GM18951 (cell line): ENCODE measurements at regions not wholly inside any gene's neighbourhood (a gene's known extent, or its start where the extent isn't known, plus 50 kb on each side); places are given as distances from the start of the nearest gene placed in this dataset.

Experiments
- POLR2A ChIP-seq: IDR thresholded peaks from 4 replicates; pipeline ENCODE4 v1.6.1; 2011; ENCODE audit warnings: mild to moderate bottlenecking; ENCODE audit not compliant: insufficient read length, insufficient read depth; ENCODE audit errors: extremely low read depth
- in situ Hi-C: fragments of 300-500 bp; cut with MboI; formaldehyde crosslinking; loops from one replicate; pipeline ENCODE4 v1.12.0; 2022; ENCODE audit warnings: low sequenced_read_pairs, mixed read lengths, inconsistent platforms; ENCODE audit not compliant: unreplicated experiment

- no peak for TF ChIP-seq POLR2A
- in situ Hi-C loops = no loop called here
Observed at GRCh38 chr11:111099028-111099713, 146.4 kb upstream of the POU2AF2 start.

- in situ Hi-C loops = no loop called here
- no peak for TF ChIP-seq POLR2A
Observed at GRCh38 chr11:111098091-111098490, 147.4 kb upstream of the POU2AF2 start.

- no peak for TF ChIP-seq POLR2A
- in situ Hi-C loops = no loop called here
Observed at GRCh38 chr11:111097191-111097590, 148.3 kb upstream of the POU2AF2 start.

- TF ChIP-seq POLR2A = no peak
Observed at GRCh38 chr11:111095327-111095726, 150.2 kb upstream of the POU2AF2 start.

GRCh38 chr11:111093061-111093460 is 152.5 kb upstream of the POU2AF2 start:
- no peak for TF ChIP-seq POLR2A
- in situ Hi-C loops = no loop called here

More at GRCh38 chr11:111095327-111095726, 150.2 kb upstream of the POU2AF2 start:
- in situ Hi-C loops = no loop called here

- in situ Hi-C loops = no loop called here
- no peak for TF ChIP-seq POLR2A
Observed at GRCh38 chr11:111091321-111091938, 154.1 kb upstream of the POU2AF2 start.

GRCh38 chr11:111089759-111090158 is 155.8 kb upstream of the POU2AF2 start:
- in situ Hi-C loops = no loop called here
- no peak for TF ChIP-seq POLR2A

GRCh38 chr11:111088847-111089355 is 156.6 kb upstream of the POU2AF2 start:
- no peak for TF ChIP-seq POLR2A
- in situ Hi-C loops = no loop called here

- no peak for TF ChIP-seq POLR2A
Observed at GRCh38 chr11:111086058-111086457, 159.5 kb upstream of the POU2AF2 start.

GRCh38 chr11:111082664-111083063 is 162.9 kb upstream of the POU2AF2 start:
- in situ Hi-C loops = no loop called here

More at GRCh38 chr11:111086058-111086457, 159.5 kb upstream of the POU2AF2 start:
- in situ Hi-C loops = no loop called here

GRCh38 chr11:111081021-111081511 is 164.5 kb upstream of the POU2AF2 start:
- TF ChIP-seq POLR2A = no peak
- in situ Hi-C loops = no loop called here

More at GRCh38 chr11:111082664-111083063, 162.9 kb upstream of the POU2AF2 start:
- TF ChIP-seq POLR2A = no peak

GRCh38 chr11:111077530-111078322 is 167.8 kb upstream of the POU2AF2 start:
- no peak for TF ChIP-seq POLR2A
- in situ Hi-C loops = no loop called here

GRCh38 chr11:111069066-111069465 is 176.5 kb upstream of the POU2AF2 start:
- in situ Hi-C loops = no loop called here

GRCh38 chr11:111067994-111068393 is 177.5 kb upstream of the POU2AF2 start:
- no peak for TF ChIP-seq POLR2A
- in situ Hi-C loops = no loop called here

More at GRCh38 chr11:111069066-111069465, 176.5 kb upstream of the POU2AF2 start:
- no peak for TF ChIP-seq POLR2A
